Erythroblast (primary cell): ENCODE measurements at regions not wholly inside any gene's neighbourhood (a gene's known extent, or its start where the extent isn't known, plus 50 kb on each side); places are given as distances from the start of the nearest gene placed in this dataset.
"Not testable (repeated sequence)": the region's sequence is repeated elsewhere in the genome, so short reads cannot be mapped to it uniquely, and the experiment has no call there.

Source experiments
- GATA1 ChIP-seq: IDR thresholded peaks from 2 replicates; pipeline ENCODE4 v1.6.1; 2011; ENCODE audit warnings: low read depth, mild to moderate bottlenecking, control low read depth, low read length, moderate library complexity
- POLR2A ChIP-seq: IDR thresholded peaks from 2 replicates; pipeline ENCODE4 v1.6.1; 2011; ENCODE audit warnings: mild to moderate bottlenecking, low read length

- TF ChIP-seq POLR2A, GATA1: not testable (repeated sequence)
Measured at GRCh38 chr4:118576709-118577219, 108.4 kb upstream of the METTL14 start.
